ENCODE measurements at regions not wholly inside any gene's neighbourhood (a gene's known extent, or its start where the extent isn't known, plus 50 kb on each side); places are given as distances from the start of the nearest gene placed in this dataset.

GRCh38 chr3:67239353-67239752 lies 241.2 kb downstream of the KBTBD8 start:
- Histone ChIP-seq H3K4me1 (ENCODE audit: insufficient read depth, low read length) (no peaks in the 10 kb centered on the region), H3K27me3 (ENCODE audit: low read length) (peaks cover 3% of the 10 kb centered on the region; the same call in 1 of the 2 replicates), H3K9ac (ENCODE audit: low read length) (no peak overlapping the region), H4K20me1 (ENCODE audit: low read length) (no peaks in the 10 kb centered on the region), H3K9me2 (replicated peaks; ENCODE audit: low read length) (no peaks in the 10 kb centered on the region), H2AFZ (ENCODE audit: low read length) (no peak overlapping the region), H3K4me2 (ENCODE audit: low read length) (no peak overlapping the region), H3K9me3 (ENCODE audit: low read length) (no peaks in the 10 kb centered on the region), H3F3A (ENCODE audit: low read length, unreplicated experiment) (no peaks in the 10 kb centered on the region), H3K79me2 (ENCODE audit: low read length) (no peaks in the 10 kb centered on the region), H3K36me3 (ENCODE audit: low read depth, low read length) (no peaks in the 10 kb centered on the region), H3K27ac (ENCODE audit: low read length) (no peak overlapping the region), H3K4me3 (ENCODE audit: low read length) (no peak overlapping the region)
- ATAC-seq, result no peak
- ChIA-PET POLR2A (ENCODE audit: unreplicated experiment) (no interaction called here), CTCF (no interaction called here)
- TF ChIP-seq CTCF (conservative IDR thresholded peaks at IDR 0.05; ENCODE audit: low read depth, low read length) (no peak), EZH2phosphoT487 (IDR thresholded peaks at IDR 0.05; ENCODE audit: borderline replicate concordance, low read length) (no peak), EZH2 (IDR thresholded peaks at IDR 0.05; ENCODE audit: low read length, unreplicated experiment) (no peak)
- DNase-seq, result no peak
- intact Hi-C loops (cut with micrococcal nuclease), result no loop called here
- no TSS peak for BruUV-seq (replicated peaks)

GRCh38 chr3:67241084-67241483 lies 243.0 kb downstream of the KBTBD8 start:
- TF ChIP-seq EZH2phosphoT487 (IDR thresholded peaks at IDR 0.05; ENCODE audit: borderline replicate concordance, low read length) (no peak), EZH2 (IDR thresholded peaks at IDR 0.05; ENCODE audit: low read length, unreplicated experiment) (no peak), CTCF (conservative IDR thresholded peaks at IDR 0.05; ENCODE audit: low read depth, low read length) (no peak)
- no peaks in the 10 kb centered on the region for H3K9me3 ChIP-seq (ENCODE audit: low read length)
- H3K9me2 ChIP-seq (replicated peaks; ENCODE audit: low read length), result no peaks in the 10 kb centered on the region
- H3F3A ChIP-seq (ENCODE audit: low read length, unreplicated experiment), result no peaks in the 10 kb centered on the region
- intact Hi-C loops (cut with micrococcal nuclease), result no loop called here
- no peaks in the 10 kb centered on the region for H3K4me1 ChIP-seq (ENCODE audit: insufficient read depth, low read length)
- no peak overlapping the region for H2AFZ ChIP-seq (ENCODE audit: low read length)
- no TSS peak for BruUV-seq (replicated peaks)
- ATAC-seq, result no peak
- H3K36me3 ChIP-seq (ENCODE audit: low read depth, low read length), result no peaks in the 10 kb centered on the region
- H3K4me3 ChIP-seq (ENCODE audit: low read length), result no peak overlapping the region
- POLR2A ChIA-PET (ENCODE audit: unreplicated experiment), result no interaction called here
- H3K27ac ChIP-seq (ENCODE audit: low read length), result no peak overlapping the region
- CTCF ChIA-PET, result no interaction called here
- H3K27me3 ChIP-seq (ENCODE audit: low read length), result peaks cover 3% of the 10 kb centered on the region; the same call in 1 of the 2 replicates
- no peak for DNase-seq
- no peaks in the 10 kb centered on the region for H4K20me1 ChIP-seq (ENCODE audit: low read length)
- no peak overlapping the region for H3K9ac ChIP-seq (ENCODE audit: low read length)
- H3K79me2 ChIP-seq (ENCODE audit: low read length), result no peaks in the 10 kb centered on the region
- no peak overlapping the region for H3K4me2 ChIP-seq (ENCODE audit: low read length)

GRCh38 chr3:67244130-67244529 lies 246.0 kb downstream of the KBTBD8 start:
- H2AFZ ChIP-seq (ENCODE audit: low read length), result no peak overlapping the region

More at GRCh38 chr3:67244130-67244529, 246.0 kb downstream of the KBTBD8 start:
- no peak for TF ChIP-seq CTCF (conservative IDR thresholded peaks at IDR 0.05; ENCODE audit: low read depth, low read length)
- TF ChIP-seq EZH2 (IDR thresholded peaks at IDR 0.05; ENCODE audit: low read length, unreplicated experiment), result no peak
- no peak for TF ChIP-seq EZH2phosphoT487 (IDR thresholded peaks at IDR 0.05; ENCODE audit: borderline replicate concordance, low read length)
- Histone ChIP-seq H3K4me3 (ENCODE audit: low read length) (no peak overlapping the region), H4K20me1 (ENCODE audit: low read length) (no peaks in the 10 kb centered on the region), H3K36me3 (ENCODE audit: low read depth, low read length) (no peaks in the 10 kb centered on the region), H3K4me2 (ENCODE audit: low read length) (no peak overlapping the region), H3K27ac (ENCODE audit: low read length) (no peak overlapping the region), H3K9me3 (ENCODE audit: low read length) (no peaks in the 10 kb centered on the region), H3K27me3 (ENCODE audit: low read length) (peaks cover 3% of the 10 kb centered on the region; the same call in 1 of the 2 replicates), H3K9ac (ENCODE audit: low read length) (no peak overlapping the region), H3K79me2 (ENCODE audit: low read length) (no peaks in the 10 kb centered on the region), H3F3A (ENCODE audit: low read length, unreplicated experiment) (no peaks in the 10 kb centered on the region), H3K9me2 (replicated peaks; ENCODE audit: low read length) (no peaks in the 10 kb centered on the region), H3K4me1 (ENCODE audit: insufficient read depth, low read length) (no peaks in the 10 kb centered on the region)
- ChIA-PET POLR2A (ENCODE audit: unreplicated experiment) (no interaction called here), CTCF (no interaction called here)
- intact Hi-C loops (cut with micrococcal nuclease), result no loop called here
- BruUV-seq (replicated peaks), result no TSS peak
- DNase-seq, result no peak
- no peak for ATAC-seq

Data from PC-3 (cell line).